Smooth muscle cell (in vitro differentiated cells): ENCODE measurements at regions not wholly inside any gene's neighbourhood (a gene's known extent, or its start where the extent isn't known, plus 50 kb on each side); places are given as distances from the start of the nearest gene placed in this dataset.

Experiments used
- DNase-seq: peaks from one replicate; lab custom pipeline; 2025; ENCODE audit not compliant: unreplicated experiment; lab: John Stamatoyannopoulos, UW
- H2AFZ ChIP-seq: fragments of 200-600 bp; sonication (generic); 2 replicates; pipeline ENCODE4 v1.6.0; 2016; ENCODE audit warnings: antibody characterized with exemption, low read depth, mild to moderate bottlenecking
- H3F3A ChIP-seq: fragments of 200-600 bp; sonication (generic); 2 replicates; pipeline ENCODE4 v1.6.0; 2017; ENCODE audit warnings: antibody characterized with exemption, low read depth
- H3K27ac ChIP-seq: fragments of 200-600 bp; sonication (generic); 2 replicates; pipeline ENCODE4 v1.5.1; 2016; ENCODE audit warnings: low read depth, mild to moderate bottlenecking
- H3K27me3 ChIP-seq: fragments of 200-600 bp; sonication (generic); 2 replicates; pipeline ENCODE4 v1.6.1; 2016; ENCODE audit warnings: low read depth, mild to moderate bottlenecking
- H3K36me3 ChIP-seq: fragments of 200-600 bp; sonication (generic); 2 replicates; pipeline ENCODE4 v1.5.1; 2016; ENCODE audit warnings: low read depth
- H3K4me1 ChIP-seq: fragments of 200-600 bp; sonication (generic); 2 replicates; pipeline ENCODE4 v1.5.1; 2016; ENCODE audit warnings: low read depth
- H3K4me2 ChIP-seq: fragments of 200-600 bp; sonication (generic); 2 replicates; pipeline ENCODE4 v1.6.0; 2016; ENCODE audit warnings: mild to moderate bottlenecking
- H3K4me3 ChIP-seq: fragments of 200-600 bp; sonication (generic); 2 replicates; pipeline ENCODE4 v1.5.1; 2016; ENCODE audit warnings: mild to moderate bottlenecking
- H3K79me2 ChIP-seq: fragments of 200-600 bp; sonication (generic); 2 replicates; pipeline ENCODE4 v1.6.0; 2016; ENCODE audit warnings: low read depth, mild to moderate bottlenecking
- H3K9ac ChIP-seq: fragments of 200-600 bp; sonication (generic); 2 replicates; pipeline ENCODE4 v1.6.0; 2016; ENCODE audit warnings: low read depth
- H3K9me3 ChIP-seq: fragments of 200-600 bp; sonication (generic); replicated peaks from 2 replicates; pipeline ENCODE4 v1.5.1; 2016; ENCODE audit warnings: low read depth
- H4K20me1 ChIP-seq: fragments of 200-600 bp; sonication (generic); 2 replicates; pipeline ENCODE4 v1.6.0; 2016; ENCODE audit warnings: low read depth
- WGBS: methylation state at CpG from one replicate; pipeline ENCODE4 v1.1.7; 2016; ENCODE audit warnings: low lambda C conversion rate; 5-methylcytosine and 5-hydroxymethylcytosine counted together
- TF ChIP-seq, protein P1 (sequence below): fragments of 200-600 bp; sonication (generic); IDR thresholded peaks from 2 replicates; pipeline ENCODE4 v1.5.1; 2017; ENCODE audit warnings: borderline replicate concordance, mild to moderate bottlenecking, antibody characterized with exemption; ENCODE audit not compliant: insufficient read depth, poor library complexity, severe bottlenecking

DNA sequence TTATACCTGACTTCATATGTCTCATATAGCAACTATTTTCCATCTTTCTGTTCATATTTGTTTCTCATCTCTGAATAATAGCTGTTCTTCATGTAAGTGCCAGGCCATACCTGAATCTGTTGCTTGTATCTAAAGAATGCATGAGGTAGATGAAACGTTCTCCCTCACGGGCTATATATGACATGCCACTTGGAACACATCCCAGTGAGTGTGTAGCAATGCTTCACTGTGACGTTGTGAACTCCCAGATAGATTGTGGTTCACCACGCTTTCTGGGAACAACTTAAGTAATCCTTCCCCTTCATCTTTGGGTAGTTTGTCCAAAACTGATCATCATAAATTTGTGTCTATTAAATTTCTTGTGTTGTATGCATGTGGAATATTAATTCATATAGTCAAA, 60.1 kb downstream of the RDH14 start:
- H3K4me1 ChIP-seq = no peaks in the 10 kb centered on the region
- H2AFZ ChIP-seq = no peak overlapping the region
- H3K36me3 ChIP-seq = no peaks in the 10 kb centered on the region
- no peak overlapping the region for H3K9ac ChIP-seq
- no peaks in the 10 kb centered on the region for H3K9me3 ChIP-seq
- H4K20me1 ChIP-seq = no peaks in the 10 kb centered on the region
- no peak overlapping the region for H3K4me2 ChIP-seq
- TF ChIP-seq, protein P1, sequence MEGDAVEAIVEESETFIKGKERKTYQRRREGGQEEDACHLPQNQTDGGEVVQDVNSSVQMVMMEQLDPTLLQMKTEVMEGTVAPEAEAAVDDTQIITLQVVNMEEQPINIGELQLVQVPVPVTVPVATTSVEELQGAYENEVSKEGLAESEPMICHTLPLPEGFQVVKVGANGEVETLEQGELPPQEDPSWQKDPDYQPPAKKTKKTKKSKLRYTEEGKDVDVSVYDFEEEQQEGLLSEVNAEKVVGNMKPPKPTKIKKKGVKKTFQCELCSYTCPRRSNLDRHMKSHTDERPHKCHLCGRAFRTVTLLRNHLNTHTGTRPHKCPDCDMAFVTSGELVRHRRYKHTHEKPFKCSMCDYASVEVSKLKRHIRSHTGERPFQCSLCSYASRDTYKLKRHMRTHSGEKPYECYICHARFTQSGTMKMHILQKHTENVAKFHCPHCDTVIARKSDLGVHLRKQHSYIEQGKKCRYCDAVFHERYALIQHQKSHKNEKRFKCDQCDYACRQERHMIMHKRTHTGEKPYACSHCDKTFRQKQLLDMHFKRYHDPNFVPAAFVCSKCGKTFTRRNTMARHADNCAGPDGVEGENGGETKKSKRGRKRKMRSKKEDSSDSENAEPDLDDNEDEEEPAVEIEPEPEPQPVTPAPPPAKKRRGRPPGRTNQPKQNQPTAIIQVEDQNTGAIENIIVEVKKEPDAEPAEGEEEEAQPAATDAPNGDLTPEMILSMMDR = no peak
- no peak for DNase-seq
- no peaks in the 10 kb centered on the region for H3F3A ChIP-seq
- WGBS = 50% methylated on average over 4 of the region's 4 CpGs
- H3K27ac ChIP-seq = no peak overlapping the region
- H3K4me3 ChIP-seq = no peak overlapping the region
- no peaks in the 10 kb centered on the region for H3K27me3 ChIP-seq
- H3K79me2 ChIP-seq = no peaks in the 10 kb centered on the region

DNA sequence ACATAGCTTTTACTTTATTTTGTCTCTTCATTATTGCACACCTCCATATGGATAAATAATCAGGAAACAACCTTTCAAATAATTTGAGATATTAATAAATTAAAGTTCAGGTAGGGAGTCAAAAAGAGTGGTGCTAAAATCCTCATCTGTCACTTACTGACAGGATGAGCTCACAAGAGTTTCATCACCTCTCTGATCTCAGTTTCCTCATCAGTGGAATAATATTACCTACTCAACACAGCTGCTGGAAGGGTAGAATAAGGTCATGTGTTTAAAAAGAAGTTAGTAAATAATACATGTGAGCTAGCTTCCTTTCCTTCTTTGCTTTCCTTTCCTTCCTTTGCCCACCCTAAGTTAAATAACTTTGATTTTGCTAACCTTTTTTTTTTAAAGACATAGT, 61.9 kb downstream of the RDH14 start:
- H3K4me1 ChIP-seq = no peaks in the 10 kb centered on the region
- no peaks in the 10 kb centered on the region for H3K79me2 ChIP-seq
- no peak overlapping the region for H2AFZ ChIP-seq
- H3K27ac ChIP-seq = no peak overlapping the region
- TF ChIP-seq, protein P1 = no peak
- no peaks in the 10 kb centered on the region for H3K36me3 ChIP-seq
- no peaks in the 10 kb centered on the region for H3F3A ChIP-seq
- H4K20me1 ChIP-seq = no peaks in the 10 kb centered on the region
- no peak overlapping the region for H3K9ac ChIP-seq
- H3K4me2 ChIP-seq = no peak overlapping the region
- no peaks in the 10 kb centered on the region for H3K9me3 ChIP-seq
- H3K4me3 ChIP-seq = no peak overlapping the region
- DNase-seq = no peak
- peaks cover 4% of the 10 kb centered on the region for H3K27me3 ChIP-seq

DNA sequence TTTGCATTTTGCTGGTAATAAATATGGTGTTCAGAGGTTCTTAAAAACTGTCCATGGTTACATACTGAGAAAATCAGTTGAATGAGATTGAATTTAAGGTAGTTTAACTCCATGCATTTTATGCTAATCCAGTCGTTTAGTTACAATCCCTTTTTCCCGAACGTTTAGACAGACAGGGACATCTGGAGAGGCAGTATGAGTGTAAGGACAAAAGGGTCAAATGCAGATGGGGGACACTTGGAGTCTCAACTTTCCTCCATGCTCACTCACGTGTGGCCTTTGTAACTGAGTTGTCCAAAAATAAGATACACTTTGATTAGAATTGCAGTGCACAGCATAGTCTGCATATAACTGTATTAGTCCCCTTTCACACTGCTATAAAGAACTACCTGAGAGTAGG, 63.9 kb downstream of the RDH14 start:
- Histone ChIP-seq H4K20me1 (no peaks in the 10 kb centered on the region), H3K4me3 (no peak overlapping the region), H3K36me3 (no peaks in the 10 kb centered on the region), H3K4me2 (no peak overlapping the region), H2AFZ (no peak overlapping the region), H3K4me1 (no peaks in the 10 kb centered on the region), H3F3A (no peaks in the 10 kb centered on the region), H3K27ac (no peak overlapping the region), H3K9ac (no peak overlapping the region), H3K27me3 (peaks cover 9% of the 10 kb centered on the region), H3K79me2 (no peaks in the 10 kb centered on the region), H3K9me3 (no peaks in the 10 kb centered on the region)
- no peak for DNase-seq
- WGBS = 71% methylated on average over 4 of the region's 4 CpGs
- TF ChIP-seq, protein P1 = no peak

DNA sequence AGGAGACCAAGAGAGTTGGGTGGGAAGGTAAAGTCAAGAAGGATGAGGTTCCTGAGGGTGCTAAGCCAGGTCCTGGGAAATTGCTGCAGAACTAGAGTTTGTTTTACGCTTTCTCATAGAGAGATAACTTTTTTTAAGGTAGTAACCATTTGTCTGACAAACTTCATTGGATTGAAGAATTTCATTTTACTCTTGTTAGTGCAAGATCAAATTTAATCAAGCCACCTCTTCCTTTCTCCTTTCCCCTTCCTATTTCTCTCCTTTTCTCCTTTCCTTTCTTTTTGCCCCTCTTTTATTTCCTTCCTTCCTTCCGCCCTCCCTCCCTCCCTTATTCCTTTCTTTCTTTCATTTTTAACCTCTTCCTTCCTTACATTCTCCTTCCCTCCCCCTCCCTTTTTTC, 65.4 kb downstream of the RDH14 start:
- Histone ChIP-seq H4K20me1 (no peaks in the 10 kb centered on the region), H3K79me2 (no peaks in the 10 kb centered on the region), H3K4me3 (no peak overlapping the region), H3K4me2 (no peak overlapping the region), H3K36me3 (no peaks in the 10 kb centered on the region), H2AFZ (no peak overlapping the region), H3K9me3 (no peaks in the 10 kb centered on the region), H3K9ac (no peak overlapping the region), H3K4me1 (no peaks in the 10 kb centered on the region), H3F3A (no peaks in the 10 kb centered on the region), H3K27ac (no peak overlapping the region), H3K27me3 (peaks cover 10% of the 10 kb centered on the region)
- DNase-seq = no peak
- 91% methylated on average over 2 of the region's 2 CpGs for WGBS
- TF ChIP-seq, protein P1 = no peak
